ENCODE measurements at regions not wholly inside any gene's neighbourhood (a gene's known extent, or its start where the extent isn't known, plus 50 kb on each side); places are given as distances from the start of the nearest gene placed in this dataset.

DNA sequence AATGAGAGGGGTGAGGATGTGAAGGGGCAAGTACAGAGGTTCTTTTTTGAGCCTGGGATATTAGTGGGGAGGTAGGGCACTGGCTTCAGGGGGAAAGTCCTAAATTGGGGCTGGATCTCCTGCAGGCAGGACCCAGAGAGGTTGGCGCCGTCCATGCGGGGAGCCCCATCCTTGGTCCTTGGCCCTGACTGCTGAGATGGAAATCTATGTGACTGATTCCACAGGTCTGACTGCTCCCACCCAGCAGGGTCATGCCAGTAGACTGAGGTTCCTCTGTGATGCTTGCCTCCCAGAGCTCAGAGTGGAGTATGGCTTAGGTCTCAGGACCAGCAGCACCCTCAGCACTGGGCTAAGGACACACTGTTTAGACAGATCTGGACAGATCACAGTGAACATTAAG is 988.6 kb upstream of the TMEM132C start:
- H3K27me3 Mint-ChIP-seq (ENCODE audit: low read depth): peaks cover 70% of the 10 kb centered on the region
- no peak for DNase-seq (ENCODE audit: low spot score in 2 of 2, unreplicated experiment in 2 of 2)
- no peak overlapping the region for H3K27ac Mint-ChIP-seq
- H3K9me3 Mint-ChIP-seq: no peaks in the 10 kb centered on the region
- no peak overlapping the region for H3K4me3 Mint-ChIP-seq
- no peaks in the 10 kb centered on the region for H3K4me1 Mint-ChIP-seq
- H3K36me3 Mint-ChIP-seq: no peaks in the 10 kb centered on the region
- TF ChIP-seq, protein P1, sequence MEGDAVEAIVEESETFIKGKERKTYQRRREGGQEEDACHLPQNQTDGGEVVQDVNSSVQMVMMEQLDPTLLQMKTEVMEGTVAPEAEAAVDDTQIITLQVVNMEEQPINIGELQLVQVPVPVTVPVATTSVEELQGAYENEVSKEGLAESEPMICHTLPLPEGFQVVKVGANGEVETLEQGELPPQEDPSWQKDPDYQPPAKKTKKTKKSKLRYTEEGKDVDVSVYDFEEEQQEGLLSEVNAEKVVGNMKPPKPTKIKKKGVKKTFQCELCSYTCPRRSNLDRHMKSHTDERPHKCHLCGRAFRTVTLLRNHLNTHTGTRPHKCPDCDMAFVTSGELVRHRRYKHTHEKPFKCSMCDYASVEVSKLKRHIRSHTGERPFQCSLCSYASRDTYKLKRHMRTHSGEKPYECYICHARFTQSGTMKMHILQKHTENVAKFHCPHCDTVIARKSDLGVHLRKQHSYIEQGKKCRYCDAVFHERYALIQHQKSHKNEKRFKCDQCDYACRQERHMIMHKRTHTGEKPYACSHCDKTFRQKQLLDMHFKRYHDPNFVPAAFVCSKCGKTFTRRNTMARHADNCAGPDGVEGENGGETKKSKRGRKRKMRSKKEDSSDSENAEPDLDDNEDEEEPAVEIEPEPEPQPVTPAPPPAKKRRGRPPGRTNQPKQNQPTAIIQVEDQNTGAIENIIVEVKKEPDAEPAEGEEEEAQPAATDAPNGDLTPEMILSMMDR (IDR thresholded peaks at IDR 0.05; ENCODE audit: unreplicated experiment): no peak

DNA sequence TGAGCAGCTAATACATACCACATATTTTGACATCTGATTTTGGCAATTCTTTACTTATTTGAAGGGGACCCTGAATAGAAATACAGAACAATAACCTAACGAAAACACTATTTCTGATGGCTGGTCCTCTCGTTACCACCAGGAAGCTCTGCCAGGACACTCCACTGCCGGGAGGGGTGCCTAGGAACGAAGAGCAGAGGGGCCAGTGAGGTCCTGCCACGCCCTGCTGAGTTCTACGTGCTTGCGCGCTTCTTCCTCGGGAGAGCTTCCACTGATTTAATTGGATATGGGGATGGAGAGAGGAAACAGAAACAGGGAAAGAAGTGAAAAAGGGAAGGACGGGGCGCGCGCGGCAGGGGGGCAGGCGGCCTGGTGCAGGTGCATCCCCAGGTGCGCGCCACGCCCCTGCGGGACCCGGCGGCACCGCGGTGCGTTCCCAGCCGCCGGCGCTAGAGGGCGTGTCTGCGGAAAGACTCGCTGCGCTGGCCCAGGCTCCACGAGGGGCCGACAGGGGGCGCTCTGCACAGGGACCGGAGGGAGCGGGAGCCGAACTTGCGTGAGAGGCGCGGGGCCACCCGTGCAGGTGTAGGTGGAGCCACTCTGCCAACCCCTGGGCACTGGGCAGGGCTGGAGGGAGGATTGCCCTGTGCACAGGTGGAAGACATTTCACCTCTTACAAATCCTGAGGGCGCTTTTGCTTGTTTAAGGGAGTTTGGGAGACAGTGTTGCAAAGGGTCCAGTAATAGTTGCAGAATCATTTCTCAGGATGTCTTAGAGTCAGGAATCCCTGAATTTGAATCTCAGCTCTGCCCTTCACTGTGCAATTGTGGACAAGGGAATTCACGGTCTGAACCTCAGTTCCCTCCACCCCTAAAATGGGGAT is 986.3 kb upstream of the TMEM132C start:
- Mint-ChIP-seq H3K27ac (no peak overlapping the region), H3K27me3 (ENCODE audit: low read depth) (peaks cover 70% of the 10 kb centered on the region), H3K36me3 (no peaks in the 10 kb centered on the region), H3K9me3 (no peaks in the 10 kb centered on the region), H3K4me3 (no peak overlapping the region), H3K4me1 (no peaks in the 10 kb centered on the region)
- TF ChIP-seq, protein P1 (IDR thresholded peaks at IDR 0.05; ENCODE audit: unreplicated experiment): peak; percentile 92
- DNase-seq (ENCODE audit: low spot score in 2 of 2, unreplicated experiment in 2 of 2): peak; percentile 60 to 83

DNA sequence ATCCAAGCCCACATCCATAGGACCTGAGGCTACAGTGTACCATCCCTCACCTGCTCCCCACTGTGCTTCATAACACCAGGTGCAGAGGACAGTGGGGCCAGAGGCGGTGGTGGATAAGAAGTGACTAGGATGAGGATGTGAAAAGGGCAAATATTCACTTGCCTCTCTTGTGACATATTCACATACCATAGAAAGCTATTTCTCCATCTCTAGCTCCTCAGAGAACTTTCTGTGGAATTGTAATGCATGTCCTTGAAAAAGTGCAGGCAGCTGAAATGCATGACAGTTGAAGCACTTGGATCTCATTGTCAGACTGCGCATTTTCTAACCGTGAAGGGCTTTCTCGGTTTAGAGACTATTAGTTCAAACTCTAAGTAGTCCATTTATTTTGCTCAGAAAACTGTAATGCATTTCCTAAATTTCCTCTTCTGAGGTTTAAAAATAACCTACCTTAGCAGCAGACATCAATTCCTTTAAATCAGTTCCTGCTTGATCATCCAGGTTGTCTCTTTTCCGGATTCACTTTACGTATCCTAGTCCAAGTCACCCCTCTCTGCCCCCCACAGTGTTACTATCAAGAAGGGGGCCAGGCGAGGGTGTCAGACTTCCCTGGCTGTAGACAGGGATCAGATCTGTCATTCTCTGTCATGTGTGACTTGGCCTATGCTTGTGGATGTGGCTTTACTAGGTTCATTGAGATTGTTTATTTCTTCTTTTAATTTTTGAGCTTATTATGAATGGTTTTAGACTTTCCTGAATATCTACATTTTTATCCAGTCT is 984.0 kb upstream of the TMEM132C start:
- peaks cover 61% of the 10 kb centered on the region for H3K27me3 Mint-ChIP-seq (ENCODE audit: low read depth)
- H3K9me3 Mint-ChIP-seq: no peaks in the 10 kb centered on the region
- DNase-seq (ENCODE audit: low spot score in 2 of 2, unreplicated experiment in 2 of 2): no peak
- no peak overlapping the region for H3K27ac Mint-ChIP-seq
- H3K4me3 Mint-ChIP-seq: no peak overlapping the region
- H3K4me1 Mint-ChIP-seq: no peaks in the 10 kb centered on the region
- TF ChIP-seq, protein P1 (IDR thresholded peaks at IDR 0.05; ENCODE audit: unreplicated experiment): no peak
- no peaks in the 10 kb centered on the region for H3K36me3 Mint-ChIP-seq

DNA sequence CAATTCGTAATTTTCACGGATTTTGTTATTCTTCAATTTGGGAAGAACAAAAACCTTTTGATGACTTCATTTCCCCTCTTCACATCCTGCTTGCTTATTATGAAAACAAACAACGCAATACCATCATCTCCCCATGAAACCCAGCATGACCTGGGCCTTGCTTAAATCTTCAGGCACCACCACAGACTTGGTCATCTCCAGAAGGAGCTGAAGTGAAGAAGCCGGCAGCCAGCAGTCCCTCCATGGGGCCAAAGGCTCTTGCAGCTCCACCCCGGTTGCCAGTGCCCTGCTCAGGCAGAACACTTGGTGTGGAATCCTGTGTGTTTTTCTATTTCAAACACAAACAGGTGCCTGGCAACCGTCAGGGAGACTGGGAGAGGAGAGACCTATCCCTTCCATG is 982.9 kb upstream of the TMEM132C start:
- Mint-ChIP-seq H3K9me3 (no peaks in the 10 kb centered on the region), H3K4me1 (no peaks in the 10 kb centered on the region), H3K27me3 (ENCODE audit: low read depth) (peaks cover 51% of the 10 kb centered on the region), H3K4me3 (no peak overlapping the region), H3K27ac (no peak overlapping the region), H3K36me3 (no peaks in the 10 kb centered on the region)
- TF ChIP-seq, protein P1 (IDR thresholded peaks at IDR 0.05; ENCODE audit: unreplicated experiment): no peak
- no peak for DNase-seq (ENCODE audit: low spot score in 2 of 2, unreplicated experiment in 2 of 2)

DNA sequence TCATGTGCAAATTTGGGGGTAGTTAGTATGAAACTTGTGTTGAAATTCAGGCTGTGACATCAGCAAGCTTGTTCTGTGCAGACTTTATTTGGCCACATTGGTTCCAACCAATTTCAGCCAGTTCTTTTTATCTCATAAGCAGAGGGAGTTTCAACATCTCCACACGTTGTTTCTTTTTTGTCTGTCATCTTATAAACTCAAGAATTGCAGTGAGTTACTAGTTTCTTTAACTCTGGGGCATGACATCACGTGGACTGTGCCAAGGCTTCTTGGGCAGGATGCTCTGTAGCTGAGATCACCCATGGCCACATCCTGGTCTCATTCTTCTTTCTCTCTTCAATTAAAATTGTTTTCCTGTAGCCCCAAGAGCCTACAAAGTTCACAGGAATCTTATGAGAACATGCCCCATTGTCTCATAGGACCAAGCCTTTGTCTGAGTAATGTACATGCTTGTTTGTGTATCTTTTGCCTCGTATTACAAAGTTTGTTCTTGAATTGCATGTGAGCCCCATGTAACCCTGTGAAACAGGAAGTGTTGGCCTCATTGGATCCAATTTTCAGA is 982.0 kb upstream of the TMEM132C start:
- Mint-ChIP-seq H3K36me3 (no peaks in the 10 kb centered on the region), H3K27me3 (ENCODE audit: low read depth) (peaks cover 43% of the 10 kb centered on the region), H3K4me1 (no peaks in the 10 kb centered on the region), H3K4me3 (no peak overlapping the region), H3K27ac (no peak overlapping the region), H3K9me3 (no peaks in the 10 kb centered on the region)
- DNase-seq (ENCODE audit: low spot score in 2 of 2, unreplicated experiment in 2 of 2): no peak
- TF ChIP-seq, protein P1 (IDR thresholded peaks at IDR 0.05; ENCODE audit: unreplicated experiment): no peak

Data from mesothelial cell of epicardium (in vitro differentiated cells).